22Rv1 (cell line): ENCODE measurements at regions not wholly inside any gene's neighbourhood (a gene's known extent, or its start where the extent isn't known, plus 50 kb on each side); places are given as distances from the start of the nearest gene placed in this dataset.

Experiments
- CTCF ChIP-seq: fragments of 450-650 bp; IDR thresholded peaks from 2 replicates; pipeline ENCODE4 v1.5.1; 2017; ENCODE audit warnings: mild to moderate bottlenecking
- ZFX ChIP-seq: fragments of 450-650 bp; IDR thresholded peaks from 2 replicates; pipeline ENCODE4 v1.6.1; 2017; ENCODE audit warnings: antibody characterized with exemption, borderline replicate concordance

DNA sequence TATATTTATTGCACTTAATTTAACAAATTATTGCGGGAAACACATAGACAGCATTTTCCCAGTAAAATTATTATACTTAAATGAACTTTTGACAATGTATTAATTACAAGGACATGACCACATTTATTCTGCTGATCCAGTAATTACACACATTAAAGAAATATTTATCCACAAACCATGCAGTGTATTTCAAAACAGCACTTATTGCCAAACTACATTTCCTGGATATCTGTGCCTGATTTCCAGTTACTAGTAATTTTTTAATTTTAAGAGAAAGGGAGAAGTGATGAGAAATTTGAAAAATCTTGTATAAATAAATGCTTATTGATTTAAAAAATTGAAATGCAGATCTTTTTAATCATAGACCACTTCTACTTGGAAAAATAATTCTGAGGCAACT lies 1458.7 kb upstream of the ACVR2A start:
- no peak for TF ChIP-seq CTCF
- TF ChIP-seq ZFX = no peak
